Tibial artery (tissue), 4 donors: ENCODE measurements at regions not wholly inside any gene's neighbourhood (a gene's known extent, or its start where the extent isn't known, plus 50 kb on each side); places are given as distances from the start of the nearest gene placed in this dataset.

Experiments used
- DNase-seq, 2 donors: peaks; one replicate each; pipeline ENCODE4 v3.0.0-alpha.2; 2019
- H3K27ac ChIP-seq, 2 donors: fragments of 200-600 bp; sonication (generic) in 1 of 2; 1 replicate in 1 of 2; 2 replicates in 1 of 2; pipeline ENCODE4 v1.5.1; 2018 to 2019; ENCODE audit warnings: mild to moderate bottlenecking in 1 of 2
- H3K27me3 ChIP-seq, 2 donors: fragments of 200-600 bp; sonication (generic) in 1 of 2; one replicate each; pipeline versions ENCODE4 v1.5.1 to v1.6.0; 2016 to 2019
- H3K36me3 ChIP-seq, 3 donors: fragments of 200-600 bp; sonication (generic) in 2 of 3; one replicate each; pipeline ENCODE4 v1.5.1; 2016 to 2019; ENCODE audit warnings: mild to moderate bottlenecking in 2 of 3
- H3K4me1 ChIP-seq, 4 donors: fragments of 200-600 bp; sonication (generic) in 2 of 4; 1 replicate in 3 of 4; 2 replicates in 1 of 4; pipeline ENCODE4 v1.5.1; 2016 to 2019
- H3K4me3 ChIP-seq, 2 donors: fragments of 200-600 bp; sonication (generic) in 1 of 2; 1 replicate in 1 of 2; 2 replicates in 1 of 2; pipeline ENCODE4 v1.5.1; 2018 to 2019; ENCODE audit warnings: mild to moderate bottlenecking in 2 of 2
- H3K9me3 ChIP-seq, 3 donors: fragments of 200-600 bp; sonication (generic) in 1 of 3; one replicate each; pipeline ENCODE4 v1.5.1; 2016 to 2019
- CTCF ChIP-seq, 2 experiments: fragments of 200-600 bp in 1 of 2; fragments of 450-650 bp in 1 of 2; IDR thresholded peaks; one replicate each; pipeline ENCODE4 v1.5.1; 2017 to 2019; ENCODE audit warnings: antibody characterized with exemption in 2 of 2, mild to moderate bottlenecking in 1 of 2, moderate library complexity in 1 of 2
- intact Hi-C: fragments of 100-400 bp; cut with DNase I; formaldehyde crosslinking; loops from one replicate; pipeline ENCODE4 v1.15.0; 2023; ENCODE audit warnings: low total_unique reads

- TF ChIP-seq CTCF (IDR thresholded peaks at IDR 0.05), result no peak
- DNase-seq, result no peak
- Histone ChIP-seq H3K9me3 (no peaks in the 10 kb centered on the region), H3K27ac (no peak overlapping the region), H3K4me1 (peaks cover 0 to 30% (median 7%) of the 10 kb centered on the region in 4 donors), H3K4me3 (no peak overlapping the region), H3K36me3 (no peaks in the 10 kb centered on the region), H3K27me3 (no peaks in the 10 kb centered on the region)
- intact Hi-C loops, result no loop called here
These were observed 92.2 kb downstream of the DDIT4L start for GRCh38 chr4:100098011-100098545.

- Histone ChIP-seq H3K27ac (peak overlapping the region; percentile 19 to 62), H3K4me1 (peaks cover 0 to 34% (median 10%) of the 10 kb centered on the region in 4 donors), H3K27me3 (no peaks in the 10 kb centered on the region), H3K9me3 (no peaks in the 10 kb centered on the region), H3K36me3 (no peaks in the 10 kb centered on the region), H3K4me3 (no peak overlapping the region)
- intact Hi-C loops, result no loop called here
- peak; percentile 72 to 81 for DNase-seq
- TF ChIP-seq CTCF (IDR thresholded peaks at IDR 0.05), result peak; percentile 53 to 60
These were observed 94.3 kb downstream of the DDIT4L start for GRCh38 chr4:100095729-100096595.

GRCh38 chr4:100093091-100093866, 97.0 kb downstream of the DDIT4L start:
- Histone ChIP-seq H3K36me3 (no peaks in the 10 kb centered on the region), H3K9me3 (no peaks in the 10 kb centered on the region), H3K27ac (peak overlapping the region; percentile 51 to 62), H3K4me1 (peaks cover 0 to 34% (median 10%) of the 10 kb centered on the region in 4 donors), H3K27me3 (no peaks in the 10 kb centered on the region), H3K4me3 (no peak overlapping the region)
- intact Hi-C loops, result no loop called here
- TF ChIP-seq CTCF (IDR thresholded peaks at IDR 0.05), result peak; percentile 65 to 78
- DNase-seq, result peak; percentile 80 to 91

- intact Hi-C loops, result no loop called here
- Histone ChIP-seq H3K27ac (no peak overlapping the region), H3K9me3 (no peaks in the 10 kb centered on the region), H3K27me3 (no peaks in the 10 kb centered on the region), H3K4me3 (no peak overlapping the region), H3K4me1 (peaks cover 0 to under 1% (median 0%) of the 10 kb centered on the region in 4 donors), H3K36me3 (no peaks in the 10 kb centered on the region)
- TF ChIP-seq CTCF (IDR thresholded peaks at IDR 0.05), result no peak
- peak; percentile 27 to 62 for DNase-seq
These were observed 102.5 kb downstream of the DDIT4L start for GRCh38 chr4:100087743-100088142.

- no peaks in the 10 kb centered on the region for H3K4me1 ChIP-seq
- TF ChIP-seq CTCF (IDR thresholded peaks at IDR 0.05), result no peak
- no peak for DNase-seq
- no peaks in the 10 kb centered on the region for H3K9me3 ChIP-seq
- intact Hi-C loops, result no loop called here
- H3K4me3 ChIP-seq, result no peak overlapping the region
- no peaks in the 10 kb centered on the region for H3K36me3 ChIP-seq
- no peaks in the 10 kb centered on the region for H3K27me3 ChIP-seq
- no peak overlapping the region for H3K27ac ChIP-seq
These were observed 103.4 kb downstream of the DDIT4L start for GRCh38 chr4:100086766-100087431.
